Activated CD8-positive, alpha-beta memory T cell treated with anti-CD3 and anti-CD28 coated beads for 24 hours (primary cell): ENCODE measurements at regions not wholly inside any gene's neighbourhood (a gene's known extent, or its start where the extent isn't known, plus 50 kb on each side); places are given as distances from the start of the nearest gene placed in this dataset.
"Not testable (repeated sequence)": the region's sequence is repeated elsewhere in the genome, so short reads cannot be mapped to it uniquely, and the experiment has no call there.

Source experiments
- DNase-seq: peaks from one replicate; pipeline ENCODE4 v3.0.0-alpha.2; 2020

GRCh38 chr21:27802816-27803475 is 836.1 kb upstream of the ADAMTS5 start:
- no peak for DNase-seq

GRCh38 chr21:27799861-27800260 is 833.0 kb upstream of the ADAMTS5 start:
- DNase-seq: no peak

- no peak for DNase-seq
Measured at GRCh38 chr21:27796106-27796505, 829.2 kb upstream of the ADAMTS5 start.

- no peak for DNase-seq
Measured at GRCh38 chr21:27795418-27795817, 828.5 kb upstream of the ADAMTS5 start.

GRCh38 chr21:27793901-27794300 is 827.0 kb upstream of the ADAMTS5 start:
- DNase-seq: no peak

- DNase-seq: no peak
Measured at GRCh38 chr21:27787046-27787445, 820.2 kb upstream of the ADAMTS5 start.

GRCh38 chr21:27779606-27780005 is 812.7 kb upstream of the ADAMTS5 start:
- no peak for DNase-seq

- no peak for DNase-seq
Measured at GRCh38 chr21:27776925-27777553, 810.2 kb upstream of the ADAMTS5 start.

- no peak for DNase-seq
Measured at GRCh38 chr21:27772816-27773215, 805.9 kb upstream of the ADAMTS5 start.

GRCh38 chr21:27771938-27772483 is 805.1 kb upstream of the ADAMTS5 start:
- DNase-seq: no peak

- DNase-seq: no peak
Measured at GRCh38 chr21:27769763-27770162, 802.9 kb upstream of the ADAMTS5 start.

- DNase-seq: not testable (repeated sequence)
Measured at GRCh38 chr21:27768046-27768637, 801.3 kb upstream of the ADAMTS5 start.

- DNase-seq: no peak
Measured at GRCh38 chr21:27764056-27764455, 797.2 kb upstream of the ADAMTS5 start.

GRCh38 chr21:27761623-27762022 is 794.7 kb upstream of the ADAMTS5 start:
- DNase-seq: no peak

GRCh38 chr21:27759820-27760219 is 792.9 kb upstream of the ADAMTS5 start:
- no peak for DNase-seq

- DNase-seq: no peak
Measured at GRCh38 chr21:27759091-27759659, 792.3 kb upstream of the ADAMTS5 start.

- no peak for DNase-seq
Measured at GRCh38 chr21:27756191-27756590, 789.3 kb upstream of the ADAMTS5 start.

- no peak for DNase-seq
Measured at GRCh38 chr21:27743971-27744564, 777.2 kb upstream of the ADAMTS5 start.

- no peak for DNase-seq
Measured at GRCh38 chr21:27741736-27742135, 774.8 kb upstream of the ADAMTS5 start.

- DNase-seq: no peak
Measured at GRCh38 chr21:27740084-27740483, 773.2 kb upstream of the ADAMTS5 start.

GRCh38 chr21:27739187-27739586 is 772.3 kb upstream of the ADAMTS5 start:
- no peak for DNase-seq

GRCh38 chr21:27735699-27736098 is 768.8 kb upstream of the ADAMTS5 start:
- DNase-seq: no peak

GRCh38 chr21:27734146-27734545 is 767.3 kb upstream of the ADAMTS5 start:
- DNase-seq: no peak
